ENCODE measurements at regions not wholly inside any gene's neighbourhood (a gene's known extent, or its start where the extent isn't known, plus 50 kb on each side); places are given as distances from the start of the nearest gene placed in this dataset.

DNA sequence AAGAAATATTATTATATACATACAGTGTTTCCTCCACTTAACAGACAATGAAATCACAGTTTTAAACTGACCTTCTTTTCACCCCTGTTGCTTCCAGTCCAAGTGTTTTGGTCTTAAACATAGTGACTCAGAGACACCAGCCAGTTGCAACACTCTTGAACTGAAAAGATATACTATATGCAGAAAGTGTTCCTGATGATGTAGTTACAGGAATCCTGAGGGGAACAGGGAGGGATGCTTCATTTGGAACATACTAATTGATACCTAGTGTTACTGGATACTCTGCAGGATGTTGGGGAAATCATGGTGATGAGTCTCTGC lies 420.8 kb downstream of the CCDC91 start:
- TF ChIP-seq CTCF (conservative IDR thresholded peaks at IDR 0.05; ENCODE audit: low read length): no peak
- no peak overlapping the region for H3K4me3 ChIP-seq (ENCODE audit: low read length)
- peak; percentile 82 for DNase-seq (ENCODE audit: low read depth)

DNA sequence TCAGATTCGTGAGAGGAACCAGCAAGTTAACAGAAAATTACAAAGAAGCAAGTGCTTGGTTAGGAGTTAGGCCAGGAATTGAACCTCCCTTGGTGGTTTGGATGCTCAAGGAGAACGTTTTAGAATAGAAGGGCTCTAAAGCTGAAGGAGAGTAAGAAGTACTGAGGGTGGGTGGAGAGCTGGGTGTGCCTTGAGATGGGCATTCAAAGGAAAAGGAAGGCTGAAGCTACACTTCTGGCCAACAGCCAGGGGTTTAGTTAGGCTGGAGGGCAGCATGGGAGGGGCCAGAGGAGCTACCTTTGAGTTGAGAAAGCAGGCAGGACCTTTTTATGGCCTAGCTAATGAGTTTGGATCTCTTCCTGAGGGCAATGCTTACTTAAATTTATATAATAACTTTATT lies 421.2 kb downstream of the CCDC91 start:
- no peak for TF ChIP-seq CTCF (conservative IDR thresholded peaks at IDR 0.05; ENCODE audit: low read length)
- no peak for DNase-seq (ENCODE audit: low read depth)
- H3K4me3 ChIP-seq (ENCODE audit: low read length): no peak overlapping the region

DNA sequence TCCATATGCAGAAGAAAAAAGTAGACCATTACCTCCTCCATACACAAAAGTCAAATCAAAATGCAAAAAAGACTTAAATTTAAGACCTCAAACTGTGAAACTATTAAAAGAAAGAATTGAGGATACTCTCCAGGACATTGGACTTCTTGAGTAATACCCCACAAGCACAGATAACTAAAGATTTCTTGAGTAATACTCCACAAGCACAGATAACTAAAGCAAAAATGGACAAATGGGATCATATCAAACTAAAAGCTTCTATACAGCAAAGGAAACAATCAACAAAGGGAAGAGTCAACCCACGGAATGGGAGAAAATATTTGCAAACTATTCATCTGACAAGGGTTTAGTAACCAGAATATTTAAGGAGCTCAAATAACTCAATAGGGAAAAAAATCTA lies 427.9 kb downstream of the CCDC91 start:
- no peak for TF ChIP-seq CTCF (conservative IDR thresholded peaks at IDR 0.05; ENCODE audit: low read length)
- no peak for DNase-seq (ENCODE audit: low read depth)
- H3K4me3 ChIP-seq (ENCODE audit: low read length): no peak overlapping the region

- TF ChIP-seq CTCF (conservative IDR thresholded peaks at IDR 0.05; ENCODE audit: low read length): no peak
- no peak overlapping the region for H3K4me3 ChIP-seq (ENCODE audit: low read length)
- DNase-seq (ENCODE audit: low read depth): no peak
Measured at GRCh38 chr12:28618772-28619171, 428.5 kb downstream of the CCDC91 start.

DNA sequence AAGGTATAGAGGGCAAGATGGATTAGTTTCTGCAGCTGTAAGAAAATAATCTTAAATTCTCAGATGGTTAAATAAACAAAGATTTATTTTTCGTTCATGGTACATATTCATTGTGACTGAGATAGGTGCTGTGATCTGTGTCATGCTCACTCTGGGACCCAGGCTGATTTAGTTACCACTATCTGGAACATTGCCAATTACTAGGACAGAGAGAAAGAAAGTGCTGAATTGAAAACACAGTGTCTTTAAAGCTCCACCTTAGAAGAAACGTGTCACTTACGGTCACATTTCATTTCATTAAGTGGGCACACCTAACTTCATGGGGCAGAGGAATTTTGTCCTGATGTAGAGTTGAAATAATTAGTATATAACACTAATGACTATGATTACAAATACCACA lies 430.0 kb downstream of the CCDC91 start:
- no peak for TF ChIP-seq CTCF (conservative IDR thresholded peaks at IDR 0.05; ENCODE audit: low read length)
- no peak for DNase-seq (ENCODE audit: low read depth)
- H3K4me3 ChIP-seq (ENCODE audit: low read length): no peak overlapping the region

GRCh38 chr12:28622406-28622805 lies 432.1 kb downstream of the CCDC91 start:
- H3K4me3 ChIP-seq (ENCODE audit: low read length): no peak overlapping the region
- TF ChIP-seq CTCF (conservative IDR thresholded peaks at IDR 0.05; ENCODE audit: low read length): no peak
- peak; percentile 48 for DNase-seq (ENCODE audit: low read depth)

GRCh38 chr12:28626504-28626903 lies 436.2 kb downstream of the CCDC91 start:
- DNase-seq (ENCODE audit: low read depth): no peak
- no peak for TF ChIP-seq CTCF (conservative IDR thresholded peaks at IDR 0.05; ENCODE audit: low read length)
- H3K4me3 ChIP-seq (ENCODE audit: low read length): no peak overlapping the region

Measured in AG10803 (cell line).